Brain pericyte (primary cell): ENCODE measurements at regions not wholly inside any gene's neighbourhood (a gene's known extent, or its start where the extent isn't known, plus 50 kb on each side); places are given as distances from the start of the nearest gene placed in this dataset.
"Not testable (repeated sequence)": the region's sequence is repeated elsewhere in the genome, so short reads cannot be mapped to it uniquely, and the experiment has no call there.

Experiments
- DNase-seq: peaks from one replicate; pipeline ENCODE4 v3.0.0-alpha.2; 2012; ENCODE audit warnings: low read depth, low spot score

DNA sequence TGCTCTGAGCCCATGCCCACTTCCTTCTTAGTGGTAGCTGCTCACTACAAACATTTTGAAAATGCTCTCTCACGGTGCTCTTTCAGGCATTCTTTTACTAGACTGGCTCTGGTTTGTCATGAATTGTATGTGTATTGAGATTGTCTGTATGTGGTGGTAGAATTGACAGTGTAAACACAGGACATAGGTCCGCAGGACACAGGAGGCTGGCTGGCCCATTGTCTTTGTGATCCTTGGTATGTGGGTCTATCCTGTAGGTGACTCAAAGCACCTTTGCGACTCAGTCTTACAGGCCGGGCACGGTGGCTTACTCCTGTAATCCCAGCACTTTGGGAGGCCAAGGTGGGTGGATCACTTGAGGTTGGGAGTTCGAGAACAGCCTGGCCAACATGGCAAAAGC lies 250.9 kb downstream of the C12orf75 start:
- no peak for DNase-seq

DNA sequence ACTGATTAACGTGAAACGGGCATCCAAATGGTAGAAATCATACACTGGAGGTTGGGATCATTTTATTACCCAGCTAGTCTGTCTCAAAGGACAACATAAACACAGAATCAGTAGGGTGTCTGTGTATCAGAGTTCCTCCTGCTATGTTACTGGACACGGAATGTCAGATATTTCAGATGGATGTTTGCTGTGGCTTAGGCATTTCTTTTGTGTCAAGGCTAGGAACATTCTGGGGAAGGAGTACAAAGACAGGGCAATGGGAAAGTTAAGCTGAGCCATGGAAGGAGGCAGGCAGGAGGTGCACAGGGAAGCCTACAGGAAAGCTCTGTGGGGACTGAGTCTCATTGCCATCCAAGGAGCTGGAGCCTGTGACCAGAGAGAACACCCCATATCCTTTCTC lies 254.6 kb downstream of the C12orf75 start:
- DNase-seq: no peak

DNA sequence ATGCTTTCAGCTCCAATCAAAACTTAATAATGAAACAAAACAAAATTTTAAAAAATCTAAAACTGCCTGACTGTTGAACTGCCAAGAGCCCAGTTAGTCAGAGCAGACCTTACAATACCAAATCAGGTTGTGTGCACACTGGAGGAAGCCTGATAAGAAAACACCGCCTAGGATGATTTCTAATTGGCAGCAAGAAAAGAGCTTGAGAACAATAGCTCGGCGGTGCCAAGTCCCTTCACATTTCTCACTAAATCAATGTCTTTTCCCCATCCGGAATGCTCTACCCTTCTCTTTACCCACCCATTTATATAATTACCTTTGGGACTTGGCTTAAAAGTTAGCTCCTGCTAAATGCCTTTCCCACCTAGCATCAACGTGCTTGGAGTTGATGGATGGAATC lies 256.7 kb downstream of the C12orf75 start:
- DNase-seq: no peak

DNA sequence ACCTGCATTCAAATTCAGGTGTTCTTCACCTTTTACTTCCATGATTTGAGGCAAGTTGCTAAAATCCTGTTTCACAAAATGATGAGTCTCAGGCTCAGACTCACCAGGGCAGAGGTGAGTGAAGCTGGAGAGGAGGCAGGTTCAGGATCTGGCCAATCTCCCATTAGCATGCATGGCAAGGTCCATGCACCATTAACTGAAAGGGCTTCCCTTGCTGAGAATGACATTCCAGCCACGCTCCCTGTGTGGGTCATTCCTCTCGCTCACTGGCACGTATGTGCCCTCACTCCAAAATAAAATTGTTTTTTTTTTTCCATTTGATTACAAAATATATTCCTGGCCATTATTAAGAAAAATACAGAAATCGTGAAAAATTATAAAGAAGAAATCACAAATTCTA lies 257.6 kb downstream of the C12orf75 start:
- no peak for DNase-seq

GRCh38 chr12:105590571-105590970 lies 260.1 kb downstream of the C12orf75 start:
- no peak for DNase-seq

GRCh38 chr12:105595440-105595839 lies 264.9 kb downstream of the C12orf75 start:
- no peak for DNase-seq

GRCh38 chr12:105596731-105597130 lies 266.2 kb downstream of the C12orf75 start:
- no peak for DNase-seq

GRCh38 chr12:105598031-105598430 lies 267.5 kb downstream of the C12orf75 start:
- DNase-seq: no peak

DNA sequence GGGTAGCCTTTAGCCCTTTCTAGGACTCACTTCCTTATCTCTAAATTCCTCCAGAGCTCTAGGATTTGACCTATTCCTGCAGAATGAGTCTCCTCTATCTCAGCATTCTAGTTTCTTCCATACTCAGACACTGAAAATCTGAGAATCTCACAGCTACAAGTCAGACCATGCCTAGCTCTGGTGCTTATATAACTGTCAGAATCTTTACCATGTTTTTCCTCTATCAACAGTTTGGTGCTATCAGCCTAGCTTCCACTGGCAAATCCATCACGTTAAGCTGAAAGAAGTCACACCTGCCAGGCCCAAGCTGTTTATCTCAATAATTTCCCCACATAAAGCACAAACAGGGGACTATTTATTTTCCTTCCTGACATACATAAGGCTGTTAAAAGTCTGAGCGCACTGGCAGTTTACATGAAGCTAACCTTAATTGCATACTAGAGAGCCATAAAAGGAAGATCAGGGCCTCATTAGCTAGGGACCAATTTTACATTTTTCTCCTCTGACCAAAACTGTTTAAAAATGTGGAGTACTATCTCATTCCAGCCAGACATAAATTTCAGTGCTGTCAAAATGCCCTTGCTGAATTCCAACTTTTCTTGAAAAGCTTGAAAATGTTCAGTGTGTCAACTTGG lies 270.5 kb downstream of the C12orf75 start:
- no peak for DNase-seq

DNA sequence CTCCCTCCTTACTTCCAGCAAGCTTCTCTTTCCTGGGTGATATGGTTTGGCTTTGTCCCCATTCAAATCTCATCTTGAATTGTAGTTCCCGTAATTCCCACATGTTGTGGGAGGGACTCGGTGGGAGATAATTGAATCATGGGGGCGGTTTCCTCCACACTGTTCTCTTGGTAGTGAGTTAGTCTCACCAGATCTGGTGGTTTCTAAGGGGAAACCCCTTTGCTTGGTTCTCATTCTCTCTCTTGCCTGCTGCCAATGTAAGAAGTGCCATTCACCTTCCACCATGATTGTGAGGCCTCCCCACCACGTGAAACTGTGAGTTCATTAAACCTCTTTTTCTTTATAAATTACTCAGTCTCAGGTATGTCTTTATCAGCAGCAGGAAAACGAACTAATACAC lies 271.8 kb downstream of the C12orf75 start:
- DNase-seq: not testable (repeated sequence)

DNA sequence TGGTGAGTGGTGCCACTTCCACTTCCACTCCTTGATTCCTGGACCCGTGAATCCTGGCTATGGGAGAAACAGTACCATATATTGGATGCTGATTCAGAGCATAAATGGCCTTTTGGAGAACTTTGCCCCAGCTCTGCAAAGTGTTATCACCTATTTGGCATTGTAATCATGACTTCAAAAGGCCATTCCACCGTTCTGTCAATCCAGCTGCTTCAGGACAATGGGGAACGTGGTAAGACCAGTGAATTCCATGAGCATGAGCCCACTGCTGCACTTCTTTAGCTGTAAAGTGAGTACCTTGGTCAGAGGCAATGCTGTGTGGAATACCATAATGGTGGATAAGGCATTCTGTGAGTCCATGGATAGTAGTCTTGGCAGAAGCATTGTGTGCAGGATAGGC lies 273.8 kb downstream of the C12orf75 start:
- not testable (repeated sequence) for DNase-seq

- not testable (repeated sequence) for DNase-seq
These were observed 276.1 kb downstream of the C12orf75 start for GRCh38 chr12:105606613-105607012.

DNA sequence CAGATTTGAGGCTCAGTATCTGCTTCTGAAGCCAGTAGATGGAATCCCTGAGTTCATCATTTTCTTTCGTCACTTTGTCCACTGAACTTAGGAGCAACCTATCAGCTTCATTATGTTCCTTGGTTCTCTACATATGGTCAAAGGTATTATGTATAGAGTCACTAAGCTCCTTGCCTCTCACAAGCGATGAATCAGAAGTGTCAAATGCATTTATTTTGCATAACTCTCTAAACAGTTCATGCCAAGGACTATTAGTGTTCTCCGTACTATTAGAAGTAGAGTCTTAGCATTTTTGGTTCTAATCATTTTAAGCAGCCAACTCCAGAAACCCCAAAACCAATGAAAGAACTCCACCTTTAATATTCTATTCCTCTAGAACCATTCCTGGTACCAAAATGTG lies 278.5 kb downstream of the C12orf75 start:
- not testable (repeated sequence) for DNase-seq

DNA sequence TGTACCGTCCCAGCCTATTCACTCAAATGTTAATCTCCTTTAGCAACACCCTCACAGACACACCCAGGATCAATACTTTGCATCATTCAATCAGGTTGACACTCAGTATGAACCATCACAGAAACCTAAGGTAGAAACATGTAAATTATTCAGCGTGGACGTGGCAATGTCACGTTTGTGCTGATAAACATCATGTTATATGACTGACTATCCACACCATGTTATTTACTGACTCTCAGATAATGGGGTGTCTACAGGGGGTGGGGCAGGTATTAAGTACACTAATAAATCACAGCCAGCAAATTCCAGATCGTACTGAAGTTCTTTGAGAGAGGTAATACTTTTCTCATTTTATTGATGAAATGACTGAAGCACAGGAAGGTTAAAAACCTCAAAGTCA lies 280.0 kb downstream of the C12orf75 start:
- DNase-seq: no peak

- DNase-seq: no peak
These were observed 280.8 kb downstream of the C12orf75 start for GRCh38 chr12:105611340-105611739.

DNA sequence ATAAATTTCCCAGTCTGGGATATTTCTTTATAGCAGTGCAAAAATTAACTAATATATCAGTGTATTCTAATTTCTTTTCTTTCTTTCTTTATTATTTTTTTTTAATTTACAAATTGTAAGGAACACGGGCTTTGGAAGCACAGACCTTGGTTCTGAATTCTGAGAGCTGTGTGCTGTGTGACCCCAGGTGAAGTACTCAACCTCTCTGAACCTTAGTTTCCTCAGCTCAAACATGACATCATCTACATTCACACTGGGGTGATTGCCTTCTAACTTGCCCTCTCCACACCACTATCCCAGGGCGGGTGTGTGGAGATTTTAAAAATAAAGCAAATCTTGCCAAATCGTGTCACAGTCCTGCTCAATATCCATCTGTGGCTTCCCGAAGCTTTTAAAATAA lies 282.8 kb downstream of the C12orf75 start:
- DNase-seq: no peak

DNA sequence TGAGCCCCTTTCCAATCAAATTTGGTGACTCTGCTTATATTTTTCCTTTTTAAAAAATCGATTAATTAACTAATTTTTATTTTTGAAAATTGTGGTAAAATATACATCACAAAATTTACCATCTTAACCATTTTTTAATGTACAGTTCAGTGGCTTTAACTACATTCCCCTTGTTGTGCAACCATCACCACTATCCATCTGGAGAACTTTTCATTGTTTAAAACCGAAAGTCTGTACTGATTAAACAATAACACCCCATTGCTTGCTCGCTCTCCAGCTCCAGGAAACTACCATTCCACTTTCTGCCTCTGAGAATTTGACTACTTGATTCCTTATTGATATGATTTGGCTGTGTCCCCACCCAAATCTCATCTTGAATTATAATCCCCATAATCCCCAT lies 283.4 kb downstream of the C12orf75 start:
- DNase-seq: no peak

DNA sequence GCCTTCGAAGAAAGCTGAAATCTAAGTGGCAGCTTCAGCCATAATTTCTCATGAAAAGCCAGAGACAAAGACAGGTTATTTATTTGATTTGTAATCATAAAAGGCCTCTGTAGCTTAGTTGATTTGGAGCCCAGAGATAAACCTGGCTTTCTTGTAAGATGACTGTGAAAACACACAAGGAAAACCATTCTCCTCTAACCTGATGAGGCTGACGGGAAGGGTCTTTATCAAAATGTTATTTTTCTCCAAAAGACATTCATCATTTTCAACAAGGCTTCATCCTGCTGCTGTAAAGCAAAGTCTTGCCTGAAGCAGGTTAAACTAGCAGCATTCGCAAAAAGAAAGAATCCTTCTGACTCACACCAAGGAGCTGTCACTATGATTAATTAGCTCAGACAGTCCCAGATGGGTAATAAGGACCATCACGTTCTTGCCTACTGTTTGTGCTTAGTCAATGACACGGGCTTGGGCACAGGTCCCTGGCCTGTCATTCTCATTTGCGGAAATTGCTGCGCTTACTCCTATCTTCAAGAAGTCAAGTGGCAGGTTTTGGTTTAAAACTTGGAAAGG lies 286.6 kb downstream of the C12orf75 start:
- DNase-seq: no peak

DNA sequence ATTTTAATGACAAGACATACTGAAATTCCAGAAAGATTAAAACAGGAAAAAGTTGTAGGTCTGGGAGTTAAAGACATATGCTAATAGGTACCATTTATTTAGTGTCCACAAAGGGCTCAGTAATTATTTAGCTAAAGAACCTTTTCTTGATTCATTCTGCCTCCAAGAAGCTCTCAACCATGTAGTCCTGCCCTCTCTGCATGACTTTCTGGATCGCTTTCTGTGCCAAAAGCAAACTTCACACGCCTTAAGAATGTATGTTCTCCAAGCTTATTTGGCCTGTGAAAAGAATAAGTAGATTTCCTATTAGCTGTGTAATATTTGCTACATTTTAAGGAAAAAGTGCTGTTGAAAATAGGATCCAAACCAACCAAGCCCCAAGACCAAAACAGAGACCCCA lies 291.7 kb downstream of the C12orf75 start:
- DNase-seq: no peak

GRCh38 chr12:105622846-105623736 lies 292.6 kb downstream of the C12orf75 start:
- DNase-seq: no peak

GRCh38 chr12:105626653-105627052 lies 296.2 kb downstream of the C12orf75 start:
- no peak for DNase-seq

GRCh38 chr12:105637470-105637869 lies 307.0 kb downstream of the C12orf75 start:
- DNase-seq: no peak

GRCh38 chr12:105640761-105641160 lies 310.3 kb downstream of the C12orf75 start:
- DNase-seq: no peak
